ENCODE measurements at regions not wholly inside any gene's neighbourhood (a gene's known extent, or its start where the extent isn't known, plus 50 kb on each side); places are given as distances from the start of the nearest gene placed in this dataset.

DNA sequence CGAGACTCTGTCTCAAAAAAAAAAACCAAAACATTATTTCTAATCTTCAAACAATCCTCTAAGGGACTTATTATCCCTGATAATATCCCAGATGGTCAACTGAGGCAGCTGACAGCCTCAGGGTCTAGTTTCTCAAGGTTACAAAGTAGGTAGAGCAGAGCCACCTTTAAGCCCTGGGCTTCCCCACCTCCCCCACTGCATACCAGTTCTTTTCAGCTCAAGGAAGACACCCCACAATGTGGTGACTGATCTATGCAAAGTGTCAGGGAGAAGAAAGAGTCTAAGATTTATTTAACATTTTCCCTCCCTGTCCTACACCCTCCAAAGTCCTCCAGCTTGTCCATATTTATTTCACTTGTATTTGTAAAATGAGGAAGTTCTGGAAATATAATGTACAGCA lies 60.5 kb upstream of the VGLL2 start (continued):
- no peak for TF ChIP-seq SMARCA5 (IDR thresholded peaks at IDR 0.05)

DNA sequence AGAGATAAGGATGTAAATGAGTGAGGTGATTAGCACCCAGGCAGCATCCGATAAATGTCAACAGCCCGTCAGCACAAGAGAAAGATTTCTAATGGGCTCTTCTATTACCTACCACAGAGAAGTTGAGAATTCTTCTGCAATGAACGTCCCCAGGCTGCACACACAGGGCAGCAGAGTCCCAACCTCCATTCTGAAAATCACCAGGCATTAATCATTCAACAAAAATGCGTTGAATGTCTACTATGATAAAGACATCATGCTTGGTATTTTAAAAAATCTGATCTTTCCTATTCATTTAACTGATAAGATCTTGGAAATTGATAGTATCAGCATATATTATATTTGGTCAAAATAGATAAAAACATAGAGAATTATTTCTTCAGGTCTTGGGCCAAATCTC lies 59.5 kb upstream of the VGLL2 start:
- no peaks in the 10 kb centered on the region for H3K79me2 ChIP-seq (ENCODE audit: control insufficient read depth, insufficient read depth, low read length)
- H3K9me3 ChIP-seq (replicated peaks; ENCODE audit: control insufficient read depth, insufficient read depth, low read length): no peaks in the 10 kb centered on the region
- ChIA-PET RAD21 (ENCODE audit: unreplicated experiment) (no interaction called here), SMC1A (ENCODE audit: uncharacterized antibody, unreplicated experiment) (no interaction called here), CTCF (no interaction called here), POLR2A (no interaction called here)
- no peak overlapping the region for H3K4me2 ChIP-seq (ENCODE audit: control insufficient read depth, insufficient read depth)
- 32% methylated on average over 4 of the region's 4 CpGs for WGBS (ENCODE audit: insufficient coverage, insufficient replicate concordance, low lambda C conversion rate, missing lambda C conversion rate)
- no peaks in the 10 kb centered on the region for H3K4me1 ChIP-seq (ENCODE audit: control insufficient read depth, insufficient read depth, low read length)
- no TSS peak for BruUV-seq (replicated peaks)
- H3K27ac ChIP-seq (ENCODE audit: control insufficient read depth, insufficient read depth): no peak overlapping the region
- DNase-seq (ENCODE audit: low read depth, low spot score): no peak
- H2AFZ ChIP-seq (ENCODE audit: control insufficient read depth, low read depth, low read length): no peak overlapping the region
- H3K36me3 ChIP-seq (ENCODE audit: control insufficient read depth in 2 of 2, insufficient read depth in 2 of 2, low read length in 1 of 2): no peaks in the 10 kb centered on the region
- ATAC-seq: no peak
- intact Hi-C loops (cut with micrococcal nuclease; ENCODE audit: unreplicated experiment) (no loop called here), in situ Hi-C loops (cut with MboI) (no loop called here)
- no peaks in the 10 kb centered on the region for H4K20me1 ChIP-seq (ENCODE audit: control insufficient read depth, insufficient read depth)
- no peak for TF ChIP-seq PAX5 (IDR thresholded peaks at IDR 0.05; ENCODE audit: borderline replicate concordance, low read depth, low read length)
- TF ChIP-seq FOXK2 (IDR thresholded peaks at IDR 0.05): no peak
- no peak for TF ChIP-seq CEBPB (IDR thresholded peaks at IDR 0.05; ENCODE audit: borderline replicate concordance in 1 of 2, low read depth in 2 of 2, low read length in 2 of 2)
- TF ChIP-seq ZNF622 (IDR thresholded peaks at IDR 0.05): no peak
- no peak for TF ChIP-seq USF1 (IDR thresholded peaks at IDR 0.05; ENCODE audit: borderline replicate concordance, extremely low read length, insufficient read depth, low read depth, low read length)
- TF ChIP-seq NR2F1 (conservative IDR thresholded peaks at IDR 0.05): no peak
- TF ChIP-seq ZBTB33 (IDR thresholded peaks at IDR 0.05): no peak
- no peak for TF ChIP-seq BACH1 (IDR thresholded peaks at IDR 0.05; ENCODE audit: borderline replicate concordance)
- TF ChIP-seq BHLHE40 (IDR thresholded peaks at IDR 0.05; ENCODE audit: borderline replicate concordance in 1 of 2, low read depth in 2 of 2, low read length in 1 of 2): no peak
- TF ChIP-seq SMC3 (IDR thresholded peaks at IDR 0.05; ENCODE audit: borderline replicate concordance, low read length): no peak
- no peak for TF ChIP-seq SRF (IDR thresholded peaks at IDR 0.05; ENCODE audit: low read depth in 2 of 2, low read length in 2 of 2)
- TF ChIP-seq E2F8 (IDR thresholded peaks at IDR 0.05; ENCODE audit: low read depth, partially characterized antibody): no peak
- no peak for TF ChIP-seq NBN (IDR thresholded peaks at IDR 0.05)
- TF ChIP-seq SREBF1 (IDR thresholded peaks at IDR 0.05; ENCODE audit: low read length): no peak
- no peak for TF ChIP-seq JUND (IDR thresholded peaks at IDR 0.05; ENCODE audit: low read depth, low read length)
- no peak overlapping the region for H3K9ac ChIP-seq (ENCODE audit: control insufficient read depth, insufficient read depth, low read length)
- FAIRE-seq: no peak
- no peak overlapping the region for H3K4me3 ChIP-seq
- no peaks in the 10 kb centered on the region for H3K27me3 ChIP-seq (replicated peaks in 1 of 2; ENCODE audit: control insufficient read depth in 2 of 2, insufficient read depth in 2 of 2, low read length in 1 of 2)
